ENCODE measurements at regions not wholly inside any gene's neighbourhood (a gene's known extent, or its start where the extent isn't known, plus 50 kb on each side); places are given as distances from the start of the nearest gene placed in this dataset.

DNA sequence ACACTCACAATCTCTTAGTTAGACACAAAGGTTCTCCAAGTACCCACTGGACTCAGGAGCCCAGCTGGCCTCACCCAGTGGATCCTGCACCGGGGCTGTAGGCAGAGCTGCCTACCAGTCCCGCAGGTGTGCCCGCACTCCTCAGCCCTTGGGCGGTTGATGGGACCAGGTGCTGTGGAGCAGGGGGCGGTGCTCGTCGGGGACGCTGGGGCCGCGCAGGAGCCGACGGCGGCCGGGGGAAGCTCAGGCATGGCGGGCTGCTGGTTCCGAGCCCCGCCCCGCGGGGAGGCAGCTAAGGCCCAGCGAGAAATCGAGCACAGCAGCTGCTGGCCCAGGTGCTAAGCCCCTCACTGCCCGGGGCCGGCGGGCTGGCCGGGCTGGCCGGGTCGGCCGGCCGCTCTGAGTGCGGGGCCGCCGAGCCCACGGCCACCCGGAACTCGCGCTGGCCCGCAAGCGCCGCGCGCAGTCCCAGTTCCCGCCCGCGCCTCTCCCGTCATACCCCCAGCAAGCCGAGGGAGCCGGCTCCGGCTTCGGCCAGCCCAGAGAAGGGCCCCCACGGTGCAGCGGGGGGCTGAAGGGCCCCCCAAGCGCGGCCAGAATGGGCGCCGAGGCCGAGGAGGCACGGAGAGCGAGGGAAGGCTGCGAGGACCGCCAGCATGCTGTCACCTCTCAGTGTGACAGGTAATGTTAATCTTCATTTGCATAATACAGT is 506.8 kb downstream of the LRFN5 start:
- TF ChIP-seq, protein P1, sequence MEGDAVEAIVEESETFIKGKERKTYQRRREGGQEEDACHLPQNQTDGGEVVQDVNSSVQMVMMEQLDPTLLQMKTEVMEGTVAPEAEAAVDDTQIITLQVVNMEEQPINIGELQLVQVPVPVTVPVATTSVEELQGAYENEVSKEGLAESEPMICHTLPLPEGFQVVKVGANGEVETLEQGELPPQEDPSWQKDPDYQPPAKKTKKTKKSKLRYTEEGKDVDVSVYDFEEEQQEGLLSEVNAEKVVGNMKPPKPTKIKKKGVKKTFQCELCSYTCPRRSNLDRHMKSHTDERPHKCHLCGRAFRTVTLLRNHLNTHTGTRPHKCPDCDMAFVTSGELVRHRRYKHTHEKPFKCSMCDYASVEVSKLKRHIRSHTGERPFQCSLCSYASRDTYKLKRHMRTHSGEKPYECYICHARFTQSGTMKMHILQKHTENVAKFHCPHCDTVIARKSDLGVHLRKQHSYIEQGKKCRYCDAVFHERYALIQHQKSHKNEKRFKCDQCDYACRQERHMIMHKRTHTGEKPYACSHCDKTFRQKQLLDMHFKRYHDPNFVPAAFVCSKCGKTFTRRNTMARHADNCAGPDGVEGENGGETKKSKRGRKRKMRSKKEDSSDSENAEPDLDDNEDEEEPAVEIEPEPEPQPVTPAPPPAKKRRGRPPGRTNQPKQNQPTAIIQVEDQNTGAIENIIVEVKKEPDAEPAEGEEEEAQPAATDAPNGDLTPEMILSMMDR (IDR thresholded peaks at IDR 0.05 in 4 of 5, conservative IDR thresholded peaks at IDR 0.05 in 1 of 5) = no peak
- TF ChIP-seq POLR2A (IDR thresholded peaks at IDR 0.05) = no peak

Measured in gastrocnemius medialis (tissue), 4 donors.